ENCODE measurements at regions not wholly inside any gene's neighbourhood (a gene's known extent, or its start where the extent isn't known, plus 50 kb on each side); places are given as distances from the start of the nearest gene placed in this dataset.
"Not testable (repeated sequence)": the region's sequence is repeated elsewhere in the genome, so short reads cannot be mapped to it uniquely, and the experiment has no call there.

DNA sequence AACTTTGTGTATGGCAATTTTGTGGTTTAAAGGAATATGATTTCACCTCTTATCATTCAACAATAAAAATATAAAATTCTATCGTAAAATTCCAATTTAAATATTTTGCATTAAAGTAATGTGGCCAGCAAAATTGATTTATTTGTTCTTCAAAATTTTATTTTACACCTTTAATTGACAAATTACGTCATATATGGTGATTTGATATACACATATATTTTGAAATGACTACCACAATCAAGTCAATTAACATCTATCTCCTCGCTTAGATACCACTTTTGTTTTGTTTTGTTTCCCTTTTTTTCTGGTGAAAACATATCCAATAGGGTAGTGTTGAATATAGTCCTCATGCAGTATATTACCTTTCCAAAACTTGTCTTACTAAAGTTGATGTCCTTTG lies 467.6 kb upstream of the HS3ST5 start:
- DNase-seq (ENCODE audit: low read depth, low spot score): no peak

DNA sequence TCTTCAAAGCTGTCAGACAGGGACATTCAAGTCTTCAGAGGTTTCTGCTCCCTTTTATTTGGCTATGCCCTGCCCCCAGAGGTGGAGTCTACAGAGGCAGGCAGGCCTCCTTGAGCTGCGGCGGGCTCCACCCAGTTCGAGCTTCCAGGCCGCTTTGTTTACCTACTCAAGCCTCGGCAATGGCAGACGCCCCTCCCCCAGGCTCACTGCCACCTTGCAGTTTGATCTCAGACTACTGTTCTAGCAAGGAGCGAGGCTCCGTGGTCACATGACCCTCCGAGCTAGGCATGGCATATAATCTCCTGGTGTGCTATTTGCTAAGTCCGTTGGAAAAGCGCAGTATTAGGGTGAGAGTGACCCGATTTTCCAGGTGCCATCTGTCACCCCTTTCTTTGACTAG lies 462.6 kb upstream of the HS3ST5 start:
- DNase-seq (ENCODE audit: low read depth, low spot score): not testable (repeated sequence)

DNA sequence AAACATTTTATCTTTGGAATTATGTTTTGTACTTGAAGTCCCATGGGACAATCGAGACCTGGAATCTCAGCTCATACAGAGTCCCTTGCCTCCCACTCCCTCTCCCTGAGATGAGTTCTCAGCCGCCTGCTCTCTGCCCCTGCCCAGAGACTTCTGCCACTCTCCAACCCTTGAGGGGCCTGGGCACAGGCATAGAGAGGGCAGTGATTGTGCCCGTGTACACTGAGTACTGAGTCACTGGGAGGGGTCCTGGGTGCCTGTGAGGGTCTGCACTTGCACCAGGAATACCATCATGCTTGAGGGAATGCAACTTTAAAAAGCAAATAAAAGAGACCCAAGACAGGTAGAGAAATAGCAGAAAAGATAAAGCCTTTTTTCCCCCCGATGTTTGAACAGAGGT lies 453.8 kb upstream of the HS3ST5 start:
- no peak for DNase-seq (ENCODE audit: low read depth, low spot score)

DNA sequence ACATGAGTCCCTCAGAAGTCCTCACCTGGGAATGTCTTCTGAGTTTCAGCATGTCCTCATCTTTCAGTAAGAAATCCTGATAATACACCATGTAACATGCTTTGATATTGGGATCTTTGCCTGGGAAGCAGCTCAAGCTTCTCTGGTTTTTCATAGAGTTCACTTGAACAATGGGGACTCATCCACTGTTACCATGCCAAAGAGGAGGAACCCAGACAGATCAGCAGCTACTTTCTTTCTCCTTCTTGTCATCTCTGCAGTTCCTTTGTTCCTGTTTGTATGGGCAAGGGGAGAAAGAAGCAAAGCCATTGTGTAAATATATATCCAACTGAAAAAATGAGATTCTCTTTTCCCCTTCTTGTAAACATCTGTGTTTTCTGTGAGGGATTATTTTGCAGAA lies 450.6 kb upstream of the HS3ST5 start:
- no peak for DNase-seq (ENCODE audit: low read depth, low spot score)

DNA sequence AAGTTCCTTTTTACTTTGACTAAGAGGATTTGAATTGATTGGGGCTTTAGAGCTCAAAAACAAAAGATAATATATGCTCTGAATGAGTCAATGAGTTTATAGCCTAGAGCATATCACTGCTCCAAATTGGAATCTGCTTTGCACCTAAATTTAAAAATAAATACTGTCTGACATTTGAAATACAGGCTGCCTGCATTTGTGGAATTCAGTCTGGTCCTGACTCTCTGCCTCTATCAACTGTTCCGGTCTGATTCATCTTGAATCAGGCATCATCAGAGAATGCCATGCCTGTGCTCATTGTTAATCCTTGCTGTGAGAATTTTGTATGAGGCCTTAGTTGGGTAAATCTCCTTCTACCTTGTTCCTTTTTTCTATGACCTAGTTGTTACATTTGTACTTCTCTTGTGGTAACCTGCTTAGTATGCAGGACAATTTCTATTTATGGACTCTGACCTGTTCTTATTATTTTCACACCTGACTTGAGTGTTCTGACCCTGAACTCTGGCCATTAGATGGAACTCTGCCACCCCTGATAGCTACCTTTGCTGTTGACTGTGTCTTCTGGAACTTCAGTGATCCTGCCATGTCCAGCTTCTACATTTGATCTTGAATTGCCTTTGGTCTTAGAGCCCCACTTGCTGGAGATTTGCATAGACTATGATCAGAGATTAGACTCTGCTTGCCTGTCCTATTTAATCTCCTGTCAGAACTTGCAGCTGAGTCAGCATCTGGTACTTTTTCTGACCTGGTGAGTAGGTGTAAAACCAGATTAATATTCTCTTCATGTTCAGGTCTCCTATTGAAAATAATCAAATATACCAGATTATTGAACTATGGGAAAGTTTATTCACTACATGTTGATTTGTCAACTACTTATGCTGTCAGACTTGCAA lies 442.7 kb upstream of the HS3ST5 start:
- no peak for DNase-seq (ENCODE audit: low read depth, low spot score)

DNA sequence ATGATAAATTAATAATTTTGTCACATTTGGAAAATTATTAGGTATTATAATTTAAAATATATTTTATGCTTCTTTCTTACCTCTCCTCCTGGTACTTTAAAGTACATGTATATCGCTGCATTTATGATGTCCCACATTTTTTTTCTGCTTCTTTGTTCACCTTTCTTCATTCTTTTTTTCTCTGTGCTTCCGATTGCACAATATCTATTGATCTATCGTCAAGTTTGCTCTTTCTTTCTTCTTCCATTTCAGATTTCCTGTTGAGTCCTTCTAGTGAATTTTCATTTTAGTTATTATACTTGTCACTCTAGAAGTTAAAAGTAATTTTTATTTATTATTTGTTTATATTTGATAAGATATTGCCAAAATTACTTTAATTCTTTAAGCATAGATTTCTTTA lies 441.0 kb upstream of the HS3ST5 start:
- no peak for DNase-seq (ENCODE audit: low read depth, low spot score)

DNA sequence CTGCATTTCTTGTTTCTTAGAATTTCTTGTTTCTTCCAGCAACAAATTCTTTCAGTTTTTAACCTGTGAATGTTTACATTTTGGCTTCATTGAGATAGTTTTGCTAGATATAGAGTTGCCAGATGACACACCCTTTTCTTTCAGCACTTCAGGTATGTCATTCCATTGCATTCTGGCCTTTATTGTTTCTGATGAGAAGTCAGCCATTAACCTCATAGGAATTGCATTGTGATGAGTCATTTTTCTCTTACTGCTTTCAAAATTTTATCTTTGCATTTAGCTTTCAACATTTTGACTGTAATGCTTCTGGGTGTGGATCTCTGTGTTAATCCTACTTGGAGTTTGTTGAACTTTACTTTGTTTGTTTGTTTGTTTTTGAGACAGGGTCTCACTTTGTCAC lies 440.3 kb upstream of the HS3ST5 start:
- DNase-seq (ENCODE audit: low read depth, low spot score): no peak

DNA sequence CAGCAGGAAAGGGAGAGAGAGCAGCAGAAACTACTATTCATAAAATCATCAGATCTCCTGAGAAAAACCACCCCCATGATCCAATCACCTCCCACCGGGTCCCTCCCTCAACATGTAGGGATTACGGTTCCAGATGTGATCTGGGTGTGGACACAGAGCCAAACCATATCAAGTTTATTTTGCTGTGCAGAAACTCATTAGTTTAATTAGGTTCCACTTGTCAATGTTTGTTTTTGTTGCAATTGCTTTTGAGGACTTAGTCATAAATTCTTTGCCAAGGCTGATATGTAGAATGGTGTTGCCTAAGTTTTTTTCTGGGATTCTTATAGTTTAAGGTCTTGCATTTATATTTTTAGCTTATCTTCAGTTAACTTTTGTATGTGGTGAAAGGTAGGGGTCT lies 422.0 kb upstream of the HS3ST5 start:
- DNase-seq (ENCODE audit: low read depth, low spot score): no peak

DNA sequence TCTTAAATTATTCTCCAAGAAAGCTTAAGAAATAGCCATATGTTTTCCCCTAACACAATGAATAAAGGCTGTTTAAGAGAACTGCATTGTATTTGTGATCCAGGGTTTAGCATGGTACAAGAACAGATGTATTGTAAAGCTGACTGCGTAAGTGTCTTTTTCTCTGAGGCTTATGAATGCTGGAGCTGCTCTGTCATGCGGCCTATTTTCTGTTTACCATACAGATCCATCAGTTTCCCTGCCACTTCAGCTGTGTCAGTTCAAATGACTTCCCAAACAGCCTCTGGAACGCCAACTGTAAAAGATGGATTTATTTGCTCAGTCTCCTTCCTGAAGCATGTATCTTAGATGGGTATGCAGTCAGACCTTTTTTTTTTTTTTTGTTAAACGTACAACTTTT lies 419.3 kb upstream of the HS3ST5 start:
- peak; percentile 3 for DNase-seq (ENCODE audit: low read depth, low spot score)

DNA sequence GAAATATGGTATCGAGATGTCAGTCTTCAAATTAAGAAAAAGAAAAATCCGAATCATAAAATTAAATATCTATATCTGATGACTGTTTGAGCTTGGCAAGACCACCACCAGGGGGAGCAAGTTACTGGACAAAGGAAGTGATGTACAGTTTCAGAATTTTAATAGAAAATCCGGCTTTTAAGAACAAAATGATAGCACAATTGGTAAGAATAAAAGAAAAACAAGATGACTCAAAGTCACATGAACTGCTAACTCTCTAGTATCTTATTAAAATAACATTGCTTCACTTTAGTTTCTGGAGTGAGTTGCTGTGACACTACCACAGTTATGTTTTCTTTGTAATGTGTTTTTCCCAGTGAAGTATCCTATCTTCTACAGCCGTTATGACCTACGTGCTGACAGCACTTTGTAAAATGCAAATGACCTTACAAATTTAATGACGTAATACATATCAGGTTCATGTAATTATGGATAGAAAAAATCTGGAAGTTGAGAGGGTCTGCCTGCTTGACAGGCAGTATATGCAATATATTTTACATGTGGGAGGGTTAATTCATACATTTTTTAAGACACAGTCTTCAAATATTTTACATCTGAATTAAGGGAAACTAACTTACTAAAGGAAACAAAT lies 405.3 kb upstream of the HS3ST5 start:
- no peak for DNase-seq (ENCODE audit: low read depth, low spot score)

DNA sequence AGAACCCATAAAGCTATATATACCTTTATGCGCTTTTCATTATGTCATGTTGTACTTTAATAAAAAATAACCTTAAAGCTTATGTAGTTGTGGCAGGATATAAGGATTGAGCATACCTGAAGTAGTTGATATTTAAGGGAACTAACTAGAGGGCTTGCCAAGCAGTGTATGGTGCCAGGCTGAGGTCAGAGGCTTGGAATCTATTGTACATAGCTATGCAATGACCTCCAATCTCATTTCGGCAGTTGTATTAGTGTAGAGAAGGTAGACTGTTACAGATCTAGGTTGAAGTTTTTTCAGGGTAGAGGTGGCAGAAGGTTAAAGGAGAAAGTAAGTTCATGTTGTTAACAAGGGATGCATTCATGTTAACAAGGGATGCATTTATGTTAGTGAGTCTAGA lies 397.7 kb upstream of the HS3ST5 start:
- no peak for DNase-seq (ENCODE audit: low read depth, low spot score)

DNA sequence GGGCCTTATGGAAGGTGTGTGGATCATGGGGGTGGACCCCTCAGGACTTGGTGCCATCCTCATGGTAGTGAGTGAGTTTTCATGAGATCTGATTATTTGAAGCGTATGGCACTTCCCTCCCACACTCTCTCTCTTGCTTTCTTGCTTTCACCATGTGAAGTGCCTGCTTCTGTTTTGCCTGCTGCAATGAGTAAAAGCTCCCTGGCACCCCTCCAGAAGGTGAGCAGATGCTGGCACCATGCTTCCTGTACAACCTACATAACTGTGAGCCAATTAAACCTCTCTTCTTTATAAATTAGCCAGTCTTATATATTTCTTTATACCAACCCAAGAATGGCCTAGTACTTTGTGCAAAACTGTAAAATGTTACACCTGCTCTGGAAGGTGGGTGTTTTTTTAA lies 396.8 kb upstream of the HS3ST5 start:
- DNase-seq (ENCODE audit: low read depth, low spot score): no peak

DNA sequence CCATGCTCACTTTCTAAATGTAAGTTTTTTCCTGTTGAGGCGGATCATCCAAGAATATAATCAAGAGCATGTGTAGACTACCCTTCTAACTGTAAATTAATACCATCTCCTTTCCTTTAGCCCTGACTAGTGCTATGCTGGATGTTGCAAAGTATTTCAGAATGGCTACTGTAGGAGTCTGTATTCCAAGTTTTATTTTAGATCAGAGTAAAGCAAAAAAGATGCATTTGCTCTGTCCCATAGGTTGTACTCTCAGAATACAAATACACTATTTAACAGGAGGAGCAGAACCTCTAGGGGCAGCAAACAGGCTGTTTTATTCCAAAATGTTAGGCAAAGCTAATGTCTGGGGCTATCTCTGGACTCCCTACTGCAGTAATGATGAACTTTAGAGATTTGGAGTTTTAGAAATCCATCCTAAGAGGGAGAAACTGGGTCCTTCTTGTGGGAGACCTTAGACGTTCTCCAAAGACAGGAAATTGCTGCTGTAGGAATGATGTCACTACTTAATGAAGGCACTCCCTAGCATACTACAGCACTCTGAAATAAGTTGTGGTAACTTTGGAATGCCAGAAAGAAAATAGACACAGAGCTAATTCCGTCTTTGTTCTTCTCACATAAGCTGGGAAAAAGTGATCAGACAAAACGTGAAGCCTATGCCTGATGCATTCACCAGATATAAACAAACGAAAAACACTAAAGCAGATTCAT lies 392.4 kb upstream of the HS3ST5 start:
- DNase-seq (ENCODE audit: low read depth, low spot score): no peak

DNA sequence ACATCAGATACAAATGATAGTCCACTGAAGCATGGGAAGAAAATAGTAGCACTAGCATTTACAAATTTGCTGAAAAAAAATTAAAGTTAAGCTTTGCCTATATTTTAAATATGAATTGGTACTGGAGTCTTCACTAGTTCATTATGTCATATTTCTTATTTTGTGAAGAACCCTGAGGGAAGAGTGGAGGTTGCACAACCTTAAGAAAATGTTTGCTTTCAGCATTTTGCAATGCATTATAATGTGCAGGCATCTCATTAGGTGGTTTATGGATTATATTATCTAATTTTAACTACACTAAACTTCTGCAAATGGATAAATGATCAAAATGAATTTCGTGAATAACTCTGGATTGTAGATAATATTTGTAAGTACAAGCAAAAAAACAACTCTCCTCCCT lies 390.8 kb upstream of the HS3ST5 start:
- DNase-seq (ENCODE audit: low read depth, low spot score): no peak

DNA sequence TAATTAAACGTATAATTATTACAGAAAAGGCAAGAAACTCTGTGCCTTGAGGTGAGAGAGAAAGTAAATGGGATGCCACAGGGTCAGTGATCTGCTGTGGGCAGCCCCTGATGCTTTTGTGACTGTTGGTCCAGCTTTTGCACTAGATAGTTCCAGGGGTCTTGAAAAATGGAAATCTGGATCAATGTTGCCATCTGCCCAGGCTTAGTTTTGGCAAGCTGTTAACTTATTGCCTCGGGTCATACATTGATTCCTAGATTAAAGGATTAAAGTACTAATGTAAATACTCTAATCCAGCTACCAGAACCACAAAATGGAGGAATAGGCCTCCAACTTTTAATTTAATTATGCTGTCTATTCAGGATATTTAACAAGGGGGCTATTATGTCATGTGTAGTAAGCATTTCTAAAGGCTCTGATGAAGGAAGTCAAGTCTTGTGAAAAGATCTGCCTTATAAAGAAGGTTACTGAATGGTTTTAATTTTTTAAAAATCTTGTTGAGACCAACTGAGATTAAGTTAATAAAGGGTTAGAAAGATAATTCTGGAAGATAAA lies 376.0 kb upstream of the HS3ST5 start:
- DNase-seq (ENCODE audit: low read depth, low spot score): no peak

DNA sequence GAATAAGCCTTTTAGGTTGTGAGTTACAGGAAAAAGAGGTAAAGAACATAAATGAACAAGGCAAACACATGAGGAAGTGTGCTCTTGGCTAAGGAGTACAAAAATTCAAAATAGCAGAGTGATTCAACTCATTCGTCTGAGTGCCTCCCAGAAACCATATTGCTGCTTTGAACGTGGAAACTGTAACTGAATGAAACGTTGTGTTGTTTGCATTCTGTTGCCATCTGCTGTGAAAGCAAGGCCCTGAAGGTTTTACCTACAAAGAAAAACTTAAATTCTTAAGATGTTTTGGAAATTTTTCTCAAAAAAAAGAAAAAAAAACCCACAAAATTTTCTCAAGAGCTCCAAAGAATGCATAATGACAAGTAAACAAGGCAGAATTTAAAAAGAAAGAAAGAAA lies 375.4 kb upstream of the HS3ST5 start:
- DNase-seq (ENCODE audit: low read depth, low spot score): no peak

DNA sequence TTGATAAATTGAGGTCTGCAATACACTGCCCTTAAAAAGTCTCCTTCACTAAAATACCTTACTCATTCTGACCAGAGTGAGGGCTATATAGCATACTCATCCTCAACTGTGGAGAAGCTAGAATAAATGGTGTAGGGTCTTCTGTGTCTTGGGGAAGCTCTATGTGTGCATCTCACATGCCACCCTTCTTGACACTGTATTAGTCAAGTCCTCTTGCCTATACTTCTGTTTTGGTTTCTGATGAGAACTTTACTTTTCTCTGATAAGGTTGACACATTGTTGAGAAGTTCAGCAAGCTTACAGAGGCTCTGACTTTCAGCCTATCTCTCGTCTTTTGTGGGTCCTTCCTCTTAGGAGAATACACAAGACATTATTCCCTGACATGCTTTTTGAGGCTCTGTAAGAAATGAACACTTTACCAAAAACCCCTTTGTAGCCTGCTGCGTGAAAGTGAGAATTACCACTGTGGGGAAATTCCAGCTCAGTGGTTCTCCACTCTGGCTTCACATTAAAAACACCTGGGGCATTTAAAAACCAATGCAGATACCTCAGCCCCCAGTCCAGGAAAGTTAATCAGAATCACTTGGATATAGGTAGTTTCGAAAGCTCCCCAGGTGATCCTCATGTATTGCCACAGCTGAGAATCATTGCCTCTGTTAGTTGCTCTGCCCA lies 372.1 kb upstream of the HS3ST5 start:
- DNase-seq (ENCODE audit: low read depth, low spot score): no peak

DNA sequence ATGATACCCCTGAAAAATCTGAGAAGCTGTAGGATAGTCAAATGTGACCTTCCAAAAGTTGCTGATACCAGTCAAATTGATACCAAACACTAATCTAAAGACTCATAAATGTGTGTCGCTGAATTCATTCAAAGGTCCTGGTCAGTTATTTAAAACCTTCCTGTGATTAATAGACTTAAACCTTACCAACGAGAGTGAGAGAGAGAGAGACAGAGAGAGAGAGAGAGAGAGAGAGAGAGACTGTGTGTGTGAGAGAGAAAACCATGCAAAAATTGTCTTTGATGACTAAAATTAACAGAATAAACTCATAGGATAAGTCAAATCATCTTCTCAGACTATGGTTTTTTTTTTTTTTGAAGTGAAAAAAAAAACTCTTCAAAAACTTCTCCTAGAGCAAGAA lies 370.9 kb upstream of the HS3ST5 start:
- no peak for DNase-seq (ENCODE audit: low read depth, low spot score)

DNA sequence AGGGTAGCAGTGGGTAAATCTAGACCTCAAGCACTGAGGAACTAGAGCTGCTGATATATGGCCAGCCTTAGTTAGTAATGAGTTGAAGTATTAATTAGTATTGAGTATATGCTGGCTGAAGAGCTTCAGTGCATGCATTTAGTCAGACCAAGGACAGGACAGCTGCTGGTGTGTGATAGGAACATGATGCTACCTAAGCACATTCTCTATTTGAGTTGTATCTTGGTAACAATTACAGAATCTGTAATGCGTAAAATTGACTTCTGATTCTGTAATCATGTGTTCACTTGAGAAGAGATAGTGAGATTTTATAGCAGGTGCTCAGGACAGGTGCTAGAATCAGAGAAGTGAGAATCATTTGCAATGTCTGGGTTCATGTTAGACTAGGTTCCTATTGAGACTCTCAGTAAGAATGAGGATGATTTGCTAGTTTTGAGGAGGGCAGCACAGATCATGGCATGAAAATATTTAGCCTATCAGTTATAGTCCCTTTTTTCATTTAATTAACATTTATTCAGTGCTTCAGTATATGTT lies 369.4 kb upstream of the HS3ST5 start:
- DNase-seq (ENCODE audit: low read depth, low spot score): no peak

DNA sequence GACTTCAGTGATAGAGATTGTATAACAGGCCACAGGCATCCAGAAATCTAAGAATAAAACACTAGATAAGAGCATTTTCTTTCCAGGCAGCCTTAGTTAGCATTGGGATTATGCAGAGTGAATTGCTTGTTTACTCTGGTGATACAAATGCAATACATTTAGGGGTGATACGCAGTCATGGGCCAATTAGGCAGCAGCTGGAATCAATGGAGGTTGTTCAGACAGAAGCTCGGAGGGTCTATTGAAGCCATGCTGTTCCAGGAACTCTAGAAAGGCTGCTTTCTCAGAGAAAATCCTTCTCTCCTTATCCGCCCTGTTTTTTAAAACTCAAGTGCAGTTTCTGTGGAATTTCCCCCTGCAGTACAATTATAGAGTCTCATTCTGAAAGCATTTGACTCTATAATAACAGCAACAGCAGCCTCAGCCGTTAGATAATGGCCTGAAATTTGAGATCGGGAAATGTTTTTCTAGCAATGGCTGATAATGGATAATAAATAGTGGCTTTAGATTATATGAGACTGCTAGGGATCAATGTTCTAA lies 364.3 kb upstream of the HS3ST5 start:
- DNase-seq (ENCODE audit: low read depth, low spot score): no peak

DNA sequence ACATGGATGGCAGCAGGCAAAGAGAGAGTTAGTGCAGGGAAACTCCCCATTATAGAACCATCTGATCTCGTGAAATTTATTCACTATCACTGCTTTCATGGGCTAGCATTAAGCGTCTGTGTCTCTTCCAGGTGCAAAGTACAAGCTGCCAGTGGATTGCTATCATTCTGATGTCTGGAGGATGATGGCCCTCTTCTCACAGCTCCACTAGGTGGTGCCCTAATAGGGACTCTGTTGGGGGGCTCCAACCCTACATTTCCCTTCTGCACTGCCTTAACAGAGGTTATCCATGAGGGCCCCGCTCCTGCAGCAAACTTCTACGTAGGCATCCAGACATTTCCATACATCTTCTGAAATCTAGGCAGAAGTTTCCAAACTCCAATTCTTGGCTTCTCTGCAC lies 347.8 kb upstream of the HS3ST5 start:
- no peak for DNase-seq (ENCODE audit: low read depth, low spot score)
